Prostate gland (tissue), 2 donors: ENCODE measurements at regions not wholly inside any gene's neighbourhood (a gene's known extent, or its start where the extent isn't known, plus 50 kb on each side); places are given as distances from the start of the nearest gene placed in this dataset.

ENCODE experiments used
- DNase-seq: peaks from one replicate; pipeline ENCODE4 v3.0.0-alpha.2; 2019; ENCODE audit warnings: low spot score
- H3K27ac ChIP-seq, 2 donors: fragments of 200-600 bp; sonication (generic); 2 replicates each; pipeline ENCODE4 v1.5.1; 2017 to 2019
- H3K27me3 ChIP-seq: fragments of 200-600 bp; sonication (generic); replicated peaks from 2 replicates; pipeline ENCODE4 v1.5.1; 2019; ENCODE audit not compliant: insufficient read depth
- H3K36me3 ChIP-seq, 2 donors: fragments of 200-600 bp; sonication (generic); 1 replicate in 1 of 2; 2 replicates in 1 of 2; pipeline versions ENCODE4 v1.5.1 to v1.8.1; 2017 to 2019
- H3K4me1 ChIP-seq: fragments of 200-600 bp; sonication (generic); replicated peaks from 2 replicates; pipeline ENCODE4 v1.5.1; 2019
- H3K4me3 ChIP-seq, 2 donors: fragments of 200-600 bp; sonication (generic); 2 replicates each; pipeline ENCODE4 v1.5.1; 2017 to 2019
- H3K9me3 ChIP-seq: fragments of 200-600 bp; sonication (generic); 2 replicates; pipeline ENCODE4 v1.5.1; 2017
- POLR2A ChIP-seq: fragments of 450-650 bp; IDR thresholded peaks from one replicate; pipeline ENCODE4 v1.6.1; 2016; ENCODE audit warnings: antibody characterized with exemption, mild to moderate bottlenecking
- POLR2AphosphoS5 ChIP-seq: sonication (generic); formaldehyde crosslinking; IDR thresholded peaks from one replicate; pipeline ENCODE4 v1.6.1; 2017; ENCODE audit warnings: antibody characterized with exemption
- WGBS: methylation state at CpG from one replicate; pipeline ENCODE4 v1.1.5; 2018; 5-methylcytosine and 5-hydroxymethylcytosine counted together
- intact Hi-C: fragments of 100-400 bp; cut with DNase I; formaldehyde crosslinking; loops from one replicate; pipeline ENCODE4 v1.14.2; 2022
- TF ChIP-seq, protein P1 (sequence below), 4 experiments: fragments of 200-600 bp in 2 of 4; fragments of 450-650 bp in 2 of 4; sonication (generic) in 2 of 4; IDR thresholded peaks; 1 replicate in 3 of 4; 2 replicates in 1 of 4; pipeline ENCODE4 v1.5.1; 2016 to 2019; ENCODE audit warnings: antibody characterized with exemption in 4 of 4, mild to moderate bottlenecking in 2 of 4, moderate library complexity in 2 of 4

DNA sequence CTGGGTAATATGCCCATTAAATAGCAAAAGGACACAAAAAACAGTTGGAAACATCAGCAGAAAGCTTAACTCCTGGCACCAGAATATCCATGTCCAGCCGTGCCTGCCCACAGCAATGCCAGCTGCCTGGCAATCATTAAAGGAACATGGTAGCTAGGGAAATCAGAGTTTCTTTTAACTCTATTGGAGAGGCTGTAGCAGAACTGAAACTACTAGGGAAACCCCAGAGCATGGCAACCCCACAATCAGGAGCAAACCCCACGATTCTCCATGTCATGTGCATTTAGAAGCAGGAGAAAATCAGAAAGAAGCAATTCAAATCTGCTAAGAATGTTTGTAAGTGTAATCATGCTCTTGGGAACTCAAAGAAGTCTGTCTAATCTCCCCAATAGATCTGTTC is 409.0 kb upstream of the SMIM21 start:
- intact Hi-C loops, result no loop called here
- Histone ChIP-seq H3K4me1 (no peaks in the 10 kb centered on the region), H3K4me3 (no peak overlapping the region), H3K27me3 (no peaks in the 10 kb centered on the region), H3K36me3 (no peaks in the 10 kb centered on the region), H3K9me3 (no peaks in the 10 kb centered on the region), H3K27ac (no peak overlapping the region)
- DNase-seq, result no peak
- WGBS, result 89% methylated on average over 2 of the region's 2 CpGs
- TF ChIP-seq POLR2AphosphoS5 (no peak), POLR2A (no peak)
- TF ChIP-seq, protein P1, sequence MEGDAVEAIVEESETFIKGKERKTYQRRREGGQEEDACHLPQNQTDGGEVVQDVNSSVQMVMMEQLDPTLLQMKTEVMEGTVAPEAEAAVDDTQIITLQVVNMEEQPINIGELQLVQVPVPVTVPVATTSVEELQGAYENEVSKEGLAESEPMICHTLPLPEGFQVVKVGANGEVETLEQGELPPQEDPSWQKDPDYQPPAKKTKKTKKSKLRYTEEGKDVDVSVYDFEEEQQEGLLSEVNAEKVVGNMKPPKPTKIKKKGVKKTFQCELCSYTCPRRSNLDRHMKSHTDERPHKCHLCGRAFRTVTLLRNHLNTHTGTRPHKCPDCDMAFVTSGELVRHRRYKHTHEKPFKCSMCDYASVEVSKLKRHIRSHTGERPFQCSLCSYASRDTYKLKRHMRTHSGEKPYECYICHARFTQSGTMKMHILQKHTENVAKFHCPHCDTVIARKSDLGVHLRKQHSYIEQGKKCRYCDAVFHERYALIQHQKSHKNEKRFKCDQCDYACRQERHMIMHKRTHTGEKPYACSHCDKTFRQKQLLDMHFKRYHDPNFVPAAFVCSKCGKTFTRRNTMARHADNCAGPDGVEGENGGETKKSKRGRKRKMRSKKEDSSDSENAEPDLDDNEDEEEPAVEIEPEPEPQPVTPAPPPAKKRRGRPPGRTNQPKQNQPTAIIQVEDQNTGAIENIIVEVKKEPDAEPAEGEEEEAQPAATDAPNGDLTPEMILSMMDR (IDR thresholded peaks at IDR 0.05), result no peak

GRCh38 chr18:75831960-75832359 is 404.5 kb upstream of the SMIM21 start:
- no peak overlapping the region for H3K27ac ChIP-seq
- H3K4me3 ChIP-seq, result no peak overlapping the region
- H3K36me3 ChIP-seq, result no peaks in the 10 kb centered on the region
- no peaks in the 10 kb centered on the region for H3K27me3 ChIP-seq
- WGBS, result 96% methylated on average over 4 of the region's 4 CpGs
- intact Hi-C loops, result no loop called here
- H3K4me1 ChIP-seq, result no peaks in the 10 kb centered on the region
- TF ChIP-seq POLR2A (no peak), POLR2AphosphoS5 (no peak)
- TF ChIP-seq, protein P1 (IDR thresholded peaks at IDR 0.05), result no peak
- H3K9me3 ChIP-seq, result no peaks in the 10 kb centered on the region
- no peak for DNase-seq

DNA sequence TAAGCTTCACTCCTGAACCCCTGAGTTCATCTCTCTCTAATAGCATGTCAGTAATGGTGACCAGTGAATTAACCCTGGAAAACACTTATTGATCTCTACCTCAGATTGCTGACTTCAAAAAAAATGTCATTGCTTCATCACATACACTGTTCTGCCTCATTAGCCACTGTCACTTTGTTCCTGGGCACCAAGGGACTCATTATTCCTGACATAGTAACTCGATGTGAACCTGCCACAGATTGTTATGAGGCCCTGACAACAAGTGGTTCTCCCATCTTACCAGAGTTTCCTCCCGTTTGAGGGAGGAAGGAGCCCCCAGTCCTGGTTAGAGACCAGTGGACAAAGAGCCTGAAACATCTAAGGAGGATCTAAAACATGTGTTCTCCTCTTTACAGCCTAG is 403.3 kb upstream of the SMIM21 start:
- 68% methylated on average over 2 of the region's 2 CpGs for WGBS
- Histone ChIP-seq H3K4me3 (no peak overlapping the region), H3K27me3 (no peaks in the 10 kb centered on the region), H3K9me3 (no peaks in the 10 kb centered on the region), H3K27ac (no peak overlapping the region), H3K4me1 (no peaks in the 10 kb centered on the region), H3K36me3 (no peaks in the 10 kb centered on the region)
- TF ChIP-seq POLR2AphosphoS5 (no peak), POLR2A (no peak)
- TF ChIP-seq, protein P1 (IDR thresholded peaks at IDR 0.05), result no peak
- intact Hi-C loops, result no loop called here
- no peak for DNase-seq

GRCh38 chr18:75829091-75829490 is 401.6 kb upstream of the SMIM21 start:
- intact Hi-C loops, result no loop called here
- no peak for TF ChIP-seq POLR2AphosphoS5
- TF ChIP-seq, protein P1 (IDR thresholded peaks at IDR 0.05), result no peak
- Histone ChIP-seq H3K9me3 (no peaks in the 10 kb centered on the region), H3K27me3 (no peaks in the 10 kb centered on the region), H3K4me1 (no peaks in the 10 kb centered on the region), H3K36me3 (no peaks in the 10 kb centered on the region), H3K27ac (no peak overlapping the region), H3K4me3 (no peak overlapping the region)
- WGBS, result 50% methylated on average over 4 of the region's 4 CpGs
- no peak for DNase-seq

DNA sequence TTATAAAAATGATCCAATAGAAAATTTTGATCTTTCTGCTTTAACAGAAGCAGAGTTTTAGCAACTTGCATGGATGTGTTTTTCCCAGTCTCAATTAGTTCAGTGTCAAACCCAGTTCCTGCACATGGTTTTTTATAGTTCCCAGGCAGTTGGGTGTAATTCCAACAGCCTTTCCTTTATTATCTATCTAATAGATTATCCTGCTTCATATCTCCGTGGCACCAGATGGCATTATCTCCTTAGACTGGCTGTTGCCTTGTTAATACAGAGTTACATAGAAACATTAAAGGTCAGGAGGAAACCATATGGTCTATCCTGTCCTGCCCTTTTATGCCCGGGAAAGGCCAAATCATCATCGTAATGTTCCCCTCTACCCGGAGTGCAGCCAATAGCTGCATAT is 400.9 kb upstream of the SMIM21 start:
- Histone ChIP-seq H3K27me3 (no peaks in the 10 kb centered on the region), H3K36me3 (no peaks in the 10 kb centered on the region), H3K27ac (no peak overlapping the region), H3K4me3 (no peak overlapping the region), H3K9me3 (no peaks in the 10 kb centered on the region), H3K4me1 (no peaks in the 10 kb centered on the region)
- TF ChIP-seq POLR2AphosphoS5, result no peak
- TF ChIP-seq POLR2A, result no peak
- WGBS, result 55% methylated on average over 4 of the region's 4 CpGs
- intact Hi-C loops, result no loop called here
- no peak for DNase-seq
